ENCODE measurements at regions not wholly inside any gene's neighbourhood (a gene's known extent, or its start where the extent isn't known, plus 50 kb on each side); places are given as distances from the start of the nearest gene placed in this dataset.

GRCh38 chr20:17844549-17845298 lies 123.9 kb downstream of the SNX5 start:
- Histone ChIP-seq H3K27me3 (no peaks in the 10 kb centered on the region), H3K36me3 (no peaks in the 10 kb centered on the region), H3K4me3 (no peak overlapping the region), H3K4me1 (ENCODE audit: low read depth) (peaks cover 3% of the 10 kb centered on the region), H3K9me3 (ENCODE audit: low read depth) (no peaks in the 10 kb centered on the region), H3K27ac (no peak overlapping the region)
- TF ChIP-seq CTCF (IDR thresholded peaks at IDR 0.05; ENCODE audit: low read depth, low read length) = no peak
- no peak for DNase-seq (ENCODE audit: low read depth in 1 of 2, low spot score in 1 of 2)

GRCh38 chr20:17844133-17844429 lies 124.5 kb downstream of the SNX5 start:
- Histone ChIP-seq H3K27me3 (no peaks in the 10 kb centered on the region), H3K4me3 (no peak overlapping the region), H3K36me3 (no peaks in the 10 kb centered on the region), H3K27ac (no peak overlapping the region), H3K4me1 (ENCODE audit: low read depth) (peaks cover 3% of the 10 kb centered on the region), H3K9me3 (ENCODE audit: low read depth) (no peaks in the 10 kb centered on the region)
- no peak for TF ChIP-seq CTCF (IDR thresholded peaks at IDR 0.05; ENCODE audit: low read depth, low read length)
- no peak for DNase-seq (ENCODE audit: low read depth in 1 of 2, low spot score in 1 of 2)

- Histone ChIP-seq H3K4me1 (ENCODE audit: low read depth) (peaks cover 3% of the 10 kb centered on the region), H3K4me3 (no peak overlapping the region), H3K36me3 (no peaks in the 10 kb centered on the region), H3K9me3 (ENCODE audit: low read depth) (no peaks in the 10 kb centered on the region), H3K27ac (no peak overlapping the region), H3K27me3 (no peaks in the 10 kb centered on the region)
- TF ChIP-seq CTCF (IDR thresholded peaks at IDR 0.05; ENCODE audit: low read depth, low read length) = no peak
- peak in 1 of 2 donors; percentile 97 for DNase-seq (ENCODE audit: low read depth in 1 of 2, low spot score in 1 of 2)
Measured at GRCh38 chr20:17843246-17844132, 125.1 kb downstream of the SNX5 start.

- H3K9me3 ChIP-seq (ENCODE audit: low read depth) = no peaks in the 10 kb centered on the region
- peak in 1 of 2 donors; percentile 73 for DNase-seq (ENCODE audit: low read depth in 1 of 2, low spot score in 1 of 2)
- H3K4me1 ChIP-seq (ENCODE audit: low read depth) = peaks cover 3% of the 10 kb centered on the region
- TF ChIP-seq CTCF (IDR thresholded peaks at IDR 0.05; ENCODE audit: low read depth, low read length) = no peak
- H3K27ac ChIP-seq = no peak overlapping the region
- H3K27me3 ChIP-seq = no peaks in the 10 kb centered on the region
- no peaks in the 10 kb centered on the region for H3K36me3 ChIP-seq
- no peak overlapping the region for H3K4me3 ChIP-seq
Measured at GRCh38 chr20:17841751-17842215, 126.8 kb downstream of the SNX5 start.

GRCh38 chr20:17840423-17840822 lies 128.2 kb downstream of the SNX5 start:
- H3K9me3 ChIP-seq (ENCODE audit: low read depth) = no peaks in the 10 kb centered on the region
- no peaks in the 10 kb centered on the region for H3K27me3 ChIP-seq
- no peaks in the 10 kb centered on the region for H3K36me3 ChIP-seq
- H3K27ac ChIP-seq = no peak overlapping the region
- no peak overlapping the region for H3K4me3 ChIP-seq
- TF ChIP-seq CTCF (IDR thresholded peaks at IDR 0.05; ENCODE audit: low read depth, low read length) = no peak
- no peaks in the 10 kb centered on the region for H3K4me1 ChIP-seq (ENCODE audit: low read depth)
- no peak for DNase-seq (ENCODE audit: low read depth in 1 of 2, low spot score in 1 of 2)

All from cardiac muscle cell (in vitro differentiated cells and primary cell).